ENCODE measurements at regions not wholly inside any gene's neighbourhood (a gene's known extent, or its start where the extent isn't known, plus 50 kb on each side); places are given as distances from the start of the nearest gene placed in this dataset.

GRCh38 chr2:215598376-215598975 is 162.6 kb upstream of the FN1 start:
- no peak for DNase-seq (ENCODE audit: low read depth)

GRCh38 chr2:215597577-215597976 is 161.7 kb upstream of the FN1 start:
- DNase-seq (ENCODE audit: low read depth): no peak

- no peak for DNase-seq (ENCODE audit: low read depth)
These were observed 158.9 kb upstream of the FN1 start for GRCh38 chr2:215594766-215595165.

- DNase-seq (ENCODE audit: low read depth): no peak
These were observed 154.3 kb upstream of the FN1 start for GRCh38 chr2:215590010-215590745.

- no peak for DNase-seq (ENCODE audit: low read depth)
These were observed 148.0 kb upstream of the FN1 start for GRCh38 chr2:215583881-215584280.

GRCh38 chr2:215579809-215580208 is 143.9 kb upstream of the FN1 start:
- peak; percentile 80 for DNase-seq (ENCODE audit: low read depth)

- no peak for DNase-seq (ENCODE audit: low read depth)
These were observed 141.5 kb upstream of the FN1 start for GRCh38 chr2:215577356-215577755.

- DNase-seq (ENCODE audit: low read depth): no peak
These were observed 140.7 kb upstream of the FN1 start for GRCh38 chr2:215576572-215576971.

- DNase-seq (ENCODE audit: low read depth): no peak
These were observed 137.6 kb upstream of the FN1 start for GRCh38 chr2:215573496-215573895.

GRCh38 chr2:215572341-215572848 is 136.5 kb upstream of the FN1 start:
- DNase-seq (ENCODE audit: low read depth): no peak

GRCh38 chr2:215571689-215572088 is 135.8 kb upstream of the FN1 start:
- no peak for DNase-seq (ENCODE audit: low read depth)

- DNase-seq (ENCODE audit: low read depth): no peak
These were observed 131.6 kb upstream of the FN1 start for GRCh38 chr2:215567504-215567903.

- DNase-seq (ENCODE audit: low read depth): no peak
These were observed 130.0 kb upstream of the FN1 start for GRCh38 chr2:215565897-215566296.

GRCh38 chr2:215557701-215558100 is 121.8 kb upstream of the FN1 start:
- no peak for DNase-seq (ENCODE audit: low read depth)

GRCh38 chr2:215556979-215557378 is 121.1 kb upstream of the FN1 start:
- DNase-seq (ENCODE audit: low read depth): no peak

- DNase-seq (ENCODE audit: low read depth): peak; percentile 18
These were observed 119.0 kb upstream of the FN1 start for GRCh38 chr2:215554689-215555498.

GRCh38 chr2:215553946-215554345 is 118.1 kb upstream of the FN1 start:
- DNase-seq (ENCODE audit: low read depth): no peak

GRCh38 chr2:215552144-215552580 is 116.3 kb upstream of the FN1 start:
- DNase-seq (ENCODE audit: low read depth): no peak

- DNase-seq (ENCODE audit: low read depth): no peak
These were observed 114.5 kb upstream of the FN1 start for GRCh38 chr2:215550331-215550730.

- DNase-seq (ENCODE audit: low read depth): peak; percentile 68
These were observed 112.8 kb upstream of the FN1 start for GRCh38 chr2:215548714-215549113.

GRCh38 chr2:215542690-215543089 is 106.8 kb upstream of the FN1 start:
- no peak for DNase-seq (ENCODE audit: low read depth)

GRCh38 chr2:215540658-215541057 is 104.8 kb upstream of the FN1 start:
- peak; percentile 84 for DNase-seq (ENCODE audit: low read depth)

- peak; percentile 36 for DNase-seq (ENCODE audit: low read depth)
These were observed 101.7 kb upstream of the FN1 start for GRCh38 chr2:215537611-215538010.

Data from non-pigmented ciliary epithelial cell (primary cell).